RWPE1 (cell line): ENCODE measurements at regions not wholly inside any gene's neighbourhood (a gene's known extent, or its start where the extent isn't known, plus 50 kb on each side); places are given as distances from the start of the nearest gene placed in this dataset.

Experiments used
- CTCF ChIA-PET: fragments of 350-600 bp; sonication (Branson Sonifier 250); formaldehyde crosslinking; extraction: SDS; loops from one replicate; lab custom pipeline; 2021; lab: Yijun Ruan, JAX
- POLR2A ChIA-PET: fragments of 400-600 bp; formaldehyde crosslinking; extraction: SDS; loops from one replicate; lab custom pipeline; 2020; ENCODE audit warnings: antibody characterized with exemption; ENCODE audit not compliant: low non-redundant PET; lab: Yijun Ruan, JAX
- DNase-seq: peaks from one replicate; pipeline ENCODE4 v3.0.0; 2012; ENCODE audit warnings: low spot score
- H3K27ac ChIP-seq: fragments of 450-650 bp; 2 replicates; pipeline ENCODE4 v1.5.1; 2017
- CTCF ChIP-seq: fragments of 450-650 bp; conservative IDR thresholded peaks from 2 replicates; pipeline ENCODE4 v1.5.1; 2017; ENCODE audit warnings: low read depth, mild to moderate bottlenecking

DNA sequence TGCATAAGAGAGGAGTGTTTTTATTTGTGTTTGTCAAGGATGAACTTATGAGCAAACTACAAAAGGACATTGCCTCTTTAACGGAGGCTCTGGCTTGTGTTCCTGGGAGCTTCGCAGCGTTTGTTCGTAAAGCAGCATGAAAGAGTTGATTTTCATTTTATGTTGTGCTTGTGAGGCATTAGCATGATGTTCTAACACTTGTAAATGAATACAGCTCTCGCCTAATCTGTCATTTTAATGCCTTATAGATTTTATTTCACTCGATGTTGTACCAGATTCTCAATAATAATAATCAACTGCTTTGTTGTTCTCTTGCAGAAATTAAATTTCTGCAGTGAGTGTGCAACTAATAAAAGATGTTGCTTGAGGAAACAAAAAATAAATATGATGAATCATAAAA lies 687.3 kb upstream of the FANCL start:
- ChIA-PET POLR2A (no interaction called here), CTCF (interaction anchor here (0.6 kb wide), 1 partner anchor 1275 kb away, joined by 3 read pairs; no protein-coding TSS in a partner anchor)
- H3K27ac ChIP-seq, result no peak overlapping the region
- TF ChIP-seq CTCF, result no peak
- DNase-seq, result no peak

DNA sequence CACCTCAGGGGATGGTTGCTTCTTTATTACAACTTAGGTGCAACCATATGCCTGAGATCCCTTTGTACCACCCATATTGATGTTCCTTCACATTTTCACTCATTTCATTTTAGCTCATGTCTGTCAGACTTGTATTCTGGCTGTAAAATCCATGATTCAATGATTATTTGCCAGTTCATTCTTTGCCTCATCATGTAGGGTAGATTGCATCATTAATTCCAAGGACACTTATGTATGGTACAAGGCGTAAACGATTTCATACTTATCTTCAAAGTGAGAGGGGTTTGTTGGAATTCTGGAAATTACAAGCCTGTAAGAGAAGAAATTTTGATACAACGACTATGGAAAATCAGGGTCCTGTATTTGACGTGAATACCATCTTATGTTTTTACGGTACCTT lies 685.0 kb upstream of the FANCL start:
- no peak overlapping the region for H3K27ac ChIP-seq
- ChIA-PET CTCF (interaction anchor here (0.6 to 0.9 kb wide), 2 partner anchors 21 to 438 kb away, joined by 3 to 9 read pairs; no protein-coding TSS in a partner anchor), POLR2A (no interaction called here)
- TF ChIP-seq CTCF, result no peak
- no peak for DNase-seq

GRCh38 chr2:58925676-58926081 lies 684.6 kb upstream of the FANCL start:
- no peak for TF ChIP-seq CTCF
- CTCF ChIA-PET, result interaction anchor here (0.6 to 0.9 kb wide), 2 partner anchors 22 to 437 kb away, joined by 3 to 9 read pairs; no protein-coding TSS in a partner anchor
- POLR2A ChIA-PET, result no interaction called here
- no peak overlapping the region for H3K27ac ChIP-seq
- no peak for DNase-seq

DNA sequence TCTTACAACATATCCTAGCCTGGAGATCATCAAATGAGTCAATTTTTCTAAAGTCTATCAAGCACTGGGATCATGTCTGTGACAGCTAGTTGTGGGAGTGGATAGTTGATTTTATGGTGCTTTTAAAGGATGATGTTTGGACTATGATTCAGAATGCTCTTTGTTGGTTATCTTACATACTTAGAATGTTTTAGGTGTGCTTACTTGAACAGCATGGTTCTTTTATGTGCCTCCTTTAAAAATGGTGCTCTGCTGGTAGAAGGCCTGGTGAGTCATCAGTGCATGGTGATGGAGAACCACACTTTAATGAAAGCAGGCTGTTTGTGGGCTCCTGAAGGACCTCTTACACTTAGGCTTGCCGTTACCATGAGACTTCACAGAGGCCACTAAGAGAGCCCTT lies 682.7 kb upstream of the FANCL start:
- ChIA-PET POLR2A (no interaction called here), CTCF (no interaction called here)
- TF ChIP-seq CTCF, result no peak
- DNase-seq, result no peak
- no peak overlapping the region for H3K27ac ChIP-seq

DNA sequence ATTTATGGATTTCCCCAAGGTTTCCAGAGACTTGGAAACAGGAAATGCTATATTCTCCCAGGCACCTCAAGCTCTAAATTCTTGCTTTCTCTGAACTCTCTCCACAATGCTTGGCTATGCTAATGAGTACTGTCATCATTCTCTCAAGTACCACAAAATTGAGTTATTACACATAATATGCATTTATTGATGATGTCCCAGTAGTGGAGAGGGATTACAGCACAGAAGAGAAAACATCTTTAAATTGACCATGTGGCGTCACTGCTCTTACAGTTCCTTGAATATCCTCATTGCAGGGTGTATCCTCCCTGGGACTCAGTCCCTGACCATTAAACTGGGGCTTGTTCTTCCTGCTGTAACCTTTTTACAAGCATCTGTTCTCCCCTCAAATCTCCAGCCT lies 681.1 kb upstream of the FANCL start:
- no peak overlapping the region for H3K27ac ChIP-seq
- ChIA-PET POLR2A (no interaction called here), CTCF (no interaction called here)
- no peak for TF ChIP-seq CTCF
- DNase-seq, result no peak

- H3K27ac ChIP-seq, result no peak overlapping the region
- DNase-seq, result no peak
- TF ChIP-seq CTCF, result no peak
- POLR2A ChIA-PET, result no interaction called here
- CTCF ChIA-PET, result no interaction called here
These were observed 680.6 kb upstream of the FANCL start for GRCh38 chr2:58921676-58922075.
